GM23248 (cell line): ENCODE measurements at regions not wholly inside any gene's neighbourhood (a gene's known extent, or its start where the extent isn't known, plus 50 kb on each side); places are given as distances from the start of the nearest gene placed in this dataset.

Source experiments
- EZH2 ChIP-seq: fragments of 200-600 bp; sonication (generic); IDR thresholded peaks from 2 replicates; pipeline ENCODE4 v1.6.1; 2018; ENCODE audit warnings: antibody characterized with exemption, mild to moderate bottlenecking; ENCODE audit not compliant: insufficient read depth, poor library complexity, severe bottlenecking
- EZH2phosphoT487 ChIP-seq: fragments of 200-600 bp; sonication (generic); IDR thresholded peaks from 2 replicates; pipeline ENCODE4 v1.6.1; 2018; ENCODE audit warnings: antibody characterized with exemption, moderate library complexity, mild to moderate bottlenecking, low read depth; ENCODE audit not compliant: insufficient read depth

DNA sequence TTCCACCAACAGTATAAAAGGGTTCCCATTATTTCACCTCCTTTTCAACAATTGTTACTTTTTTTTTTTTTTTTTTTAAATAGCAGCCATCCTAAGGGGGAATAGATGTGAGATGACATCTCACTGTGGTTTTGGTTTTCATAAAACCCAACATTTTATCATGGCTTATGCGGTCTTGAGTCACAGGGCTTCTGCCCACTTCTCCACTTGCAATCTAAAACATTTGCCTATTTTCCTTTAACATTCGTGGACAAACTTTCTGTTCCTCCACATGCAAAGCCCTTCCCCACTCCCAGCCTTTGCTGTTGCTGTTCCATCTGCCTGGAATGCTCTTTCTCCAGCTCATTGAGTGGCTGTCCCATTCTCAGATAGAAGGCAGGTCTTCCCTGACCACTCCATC lies 239.7 kb upstream of the KCNK2 start:
- TF ChIP-seq EZH2 = no peak
- TF ChIP-seq EZH2phosphoT487 = no peak
